Common myeloid progenitor, CD34-positive (primary cell): ENCODE measurements at regions not wholly inside any gene's neighbourhood (a gene's known extent, or its start where the extent isn't known, plus 50 kb on each side); places are given as distances from the start of the nearest gene placed in this dataset.

Experiments used
- CTCF ChIA-PET: fragments of 350-600 bp; sonication (Branson Sonifier 250); formaldehyde crosslinking; loops from one replicate; lab custom pipeline; 2021; ENCODE audit warnings: antibody characterized with exemption; lab: Charles Lee
- POLR2A ChIA-PET: fragments of 350-600 bp; sonication (Branson Sonifier 250); formaldehyde crosslinking; loops from one replicate; lab custom pipeline; 2021; ENCODE audit warnings: antibody characterized with exemption; lab: Charles Lee
- DNase-seq, 3 donors: peaks; one replicate each; pipeline versions ENCODE4 v3.0.0 to v3.0.0-alpha.2; 2013
- H3K27ac ChIP-seq, 2 experiments: 1 replicate in 1 of 2; 2 replicates in 1 of 2; pipeline ENCODE4 v1.7.0; 2013; ENCODE audit warnings: inconsistent platforms in 2 of 2, low read length in 2 of 2, mild to moderate bottlenecking in 2 of 2, low read depth in 1 of 2, moderate library complexity in 1 of 2; ENCODE audit not compliant: severe bottlenecking in 2 of 2, insufficient read depth in 1 of 2, poor library complexity in 1 of 2
- H3K27me3 ChIP-seq, 5 experiments: replicated peaks in 2 of 5; 1 replicate in 3 of 5; 2 replicates in 2 of 5; pipeline versions ENCODE4 v1.6.1 to v1.7.0; 2013; ENCODE audit warnings: low read length in 4 of 5, mild to moderate bottlenecking in 2 of 5, moderate library complexity in 2 of 5, inconsistent platforms in 1 of 5; ENCODE audit not compliant: insufficient read depth in 5 of 5, control insufficient read depth in 4 of 5
- H3K36me3 ChIP-seq, 4 experiments: 1 replicate in 2 of 4; 2 replicates in 2 of 4; pipeline versions ENCODE4 v1.6.1 to v1.7.0; 2013; ENCODE audit warnings: low read length in 3 of 4, control low read depth in 1 of 4, mild to moderate bottlenecking in 1 of 4; ENCODE audit not compliant: control insufficient read depth in 4 of 4, insufficient read depth in 4 of 4
- H3K4me1 ChIP-seq, 4 experiments: 1 replicate in 3 of 4; 2 replicates in 1 of 4; pipeline versions ENCODE4 v1.6.1 to v1.7.1; 2013; ENCODE audit warnings: low read length in 3 of 4, mild to moderate bottlenecking in 3 of 4, control low read depth in 1 of 4, inconsistent platforms in 1 of 4, moderate library complexity in 1 of 4; ENCODE audit not compliant: control insufficient read depth in 4 of 4, insufficient read depth in 4 of 4; ENCODE audit errors: control extremely low read depth in 1 of 4
- H3K4me3 ChIP-seq, 7 experiments: 1 replicate in 4 of 7; 2 replicates in 3 of 7; pipeline versions ENCODE4 v1.5.1 to v1.7.0; 2013; ENCODE audit warnings: mild to moderate bottlenecking in 7 of 7, low read length in 6 of 7, moderate library complexity in 6 of 7, inconsistent platforms in 2 of 7, low read depth in 2 of 7, control low read depth in 1 of 7; ENCODE audit not compliant: insufficient read depth in 4 of 7, control insufficient read depth in 1 of 7; ENCODE audit errors: extremely low read depth in 1 of 7
- H3K9me3 ChIP-seq, 5 experiments: 1 replicate in 4 of 5; 2 replicates in 1 of 5; pipeline versions ENCODE4 v1.6.1 to v1.7.1; 2013; ENCODE audit warnings: low read length in 4 of 5, mild to moderate bottlenecking in 2 of 5, inconsistent platforms in 1 of 5, low read depth in 1 of 5, moderate library complexity in 1 of 5; ENCODE audit not compliant: control insufficient read depth in 4 of 5, insufficient read depth in 2 of 5; ENCODE audit errors: control extremely low read depth in 1 of 5
- WGBS: methylation state at CpG from one replicate; pipeline ENCODE4 v1.1.5; 2013; ENCODE audit not compliant: insufficient coverage; 5-methylcytosine and 5-hydroxymethylcytosine counted together

GRCh38 chr1:221832617-221833016 is 90.7 kb upstream of the DUSP10 start:
- H3K4me1 ChIP-seq = peaks cover 0 to 23% (median 13%) of the 10 kb centered on the region in 4 experiments
- DNase-seq = no peak
- POLR2A ChIA-PET = no interaction called here
- no peaks in the 10 kb centered on the region for H3K36me3 ChIP-seq
- CTCF ChIA-PET = no interaction called here
- H3K27me3 ChIP-seq = no peaks in the 10 kb centered on the region
- no peak overlapping the region for H3K4me3 ChIP-seq
- H3K27ac ChIP-seq = no peak overlapping the region
- WGBS = no CpG with 5 or more reads among the region's 2 CpGs
- H3K9me3 ChIP-seq = no peaks in the 10 kb centered on the region

GRCh38 chr1:221832151-221832550 is 90.3 kb upstream of the DUSP10 start:
- ChIA-PET CTCF (no interaction called here), POLR2A (no interaction called here)
- Histone ChIP-seq H3K27ac (no peak overlapping the region), H3K36me3 (no peaks in the 10 kb centered on the region), H3K9me3 (no peaks in the 10 kb centered on the region), H3K4me3 (no peak overlapping the region), H3K27me3 (no peaks in the 10 kb centered on the region), H3K4me1 (peaks cover 0 to 20% (median 10%) of the 10 kb centered on the region in 4 experiments)
- WGBS = 80% methylated on average over 1 of the region's 1 CpG
- no peak for DNase-seq

- H3K9me3 ChIP-seq = no peaks in the 10 kb centered on the region
- no peaks in the 10 kb centered on the region for H3K27me3 ChIP-seq
- H3K27ac ChIP-seq = no peak overlapping the region
- CTCF ChIA-PET = interaction anchor here (0.6 to 1.3 kb wide), 6 partner anchors 12 to 142 kb away, joined by 3 to 4 read pairs (median 3); no protein-coding TSS in a partner anchor
- 82% methylated on average over 4 of the region's 5 CpGs for WGBS
- H3K4me3 ChIP-seq = no peak overlapping the region
- peak in 2 of 3 donors; percentile 34 to 47 for DNase-seq
- peaks cover 0 to 27% (median 8%) of the 10 kb centered on the region in 4 experiments for H3K4me1 ChIP-seq
- no peaks in the 10 kb centered on the region for H3K36me3 ChIP-seq
- POLR2A ChIA-PET = interaction anchor here (1.2 kb wide), 1 partner anchor 87 kb away, joined by 3 read pairs; the partner anchor contains the start of gene DUSP10
These were observed 87.6 kb upstream of the DUSP10 start for GRCh38 chr1:221829327-221830015.

GRCh38 chr1:221827307-221827642 is 85.4 kb upstream of the DUSP10 start:
- H3K4me3 ChIP-seq = no peak overlapping the region
- H3K27me3 ChIP-seq = no peaks in the 10 kb centered on the region
- POLR2A ChIA-PET = interaction anchor here (1.0 kb wide), 1 partner anchor 10 kb away, joined by 3 read pairs; no protein-coding TSS in a partner anchor
- H3K9me3 ChIP-seq = no peaks in the 10 kb centered on the region
- DNase-seq = no peak
- no peak overlapping the region for H3K27ac ChIP-seq
- no CpG with 5 or more reads among the region's 1 CpG for WGBS
- peaks cover 0 to 27% (median 8%) of the 10 kb centered on the region in 4 experiments for H3K4me1 ChIP-seq
- CTCF ChIA-PET = interaction anchor here (1.5 kb wide), 1 partner anchor 84 kb away, joined by 4 read pairs; no protein-coding TSS in a partner anchor
- H3K36me3 ChIP-seq = no peaks in the 10 kb centered on the region

DNA sequence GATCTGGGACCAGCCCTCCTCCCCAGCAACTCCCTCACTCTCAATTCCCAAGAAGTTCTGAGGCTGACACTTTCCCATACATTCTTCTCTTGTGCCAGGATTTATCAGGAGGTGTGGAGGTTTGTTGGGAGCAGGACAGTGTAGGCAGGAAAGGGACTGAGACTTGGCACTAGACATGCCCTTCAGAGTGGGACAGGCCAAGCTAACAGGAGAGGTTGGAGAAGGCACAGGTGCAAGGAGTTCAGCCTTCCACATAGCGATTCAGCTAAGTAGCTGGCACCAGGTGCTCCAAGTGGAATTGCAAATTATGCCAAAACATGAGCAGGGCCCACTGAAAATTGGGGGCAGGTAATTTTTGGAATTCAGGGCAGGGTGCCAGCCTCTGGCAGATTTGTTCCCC is 83.0 kb upstream of the DUSP10 start:
- ChIA-PET POLR2A (no interaction called here), CTCF (interaction anchor here (0.9 to 1.9 kb wide), 2 partner anchors 16 to 36 kb away, joined by 3 to 7 read pairs; no protein-coding TSS in a partner anchor)
- H3K4me3 ChIP-seq = no peak overlapping the region
- no peaks in the 10 kb centered on the region for H3K27me3 ChIP-seq
- H3K27ac ChIP-seq = no peak overlapping the region
- peaks cover 0 to 25% (median 7%) of the 10 kb centered on the region in 4 experiments for H3K4me1 ChIP-seq
- no peak for DNase-seq
- no peaks in the 10 kb centered on the region for H3K36me3 ChIP-seq
- H3K9me3 ChIP-seq = no peaks in the 10 kb centered on the region
- 100% methylated on average over 1 of the region's 1 CpG for WGBS

DNA sequence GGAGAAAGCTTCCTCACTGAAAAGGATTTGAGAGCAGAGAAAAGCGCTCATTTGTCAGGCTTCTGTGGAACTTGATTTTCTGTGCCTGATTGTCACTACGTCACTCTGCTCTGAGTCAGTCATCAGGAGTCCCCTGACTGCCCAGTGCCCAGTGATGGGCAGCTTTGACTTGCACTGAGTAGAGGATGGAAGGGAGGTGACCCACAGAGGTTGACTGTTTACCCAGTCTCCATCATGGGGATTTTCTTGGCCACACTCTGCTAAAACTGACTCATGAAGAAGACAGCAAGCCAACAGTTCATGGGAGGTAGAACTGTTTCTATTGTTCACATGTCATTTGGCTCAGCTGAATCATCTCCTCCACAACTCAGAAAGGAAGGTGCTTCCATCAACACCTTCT is 82.1 kb upstream of the DUSP10 start:
- no peak for DNase-seq
- Histone ChIP-seq H3K4me1 (peaks cover 0 to 16% (median 5%) of the 10 kb centered on the region in 4 experiments), H3K27me3 (no peaks in the 10 kb centered on the region), H3K4me3 (no peak overlapping the region), H3K27ac (no peak overlapping the region), H3K9me3 (no peaks in the 10 kb centered on the region), H3K36me3 (no peaks in the 10 kb centered on the region)
- ChIA-PET CTCF (interaction anchor here (1.9 kb wide), 1 partner anchor 15 kb away, joined by 7 read pairs; no protein-coding TSS in a partner anchor), POLR2A (no interaction called here)
- WGBS = 95% methylated on average over 2 of the region's 2 CpGs

DNA sequence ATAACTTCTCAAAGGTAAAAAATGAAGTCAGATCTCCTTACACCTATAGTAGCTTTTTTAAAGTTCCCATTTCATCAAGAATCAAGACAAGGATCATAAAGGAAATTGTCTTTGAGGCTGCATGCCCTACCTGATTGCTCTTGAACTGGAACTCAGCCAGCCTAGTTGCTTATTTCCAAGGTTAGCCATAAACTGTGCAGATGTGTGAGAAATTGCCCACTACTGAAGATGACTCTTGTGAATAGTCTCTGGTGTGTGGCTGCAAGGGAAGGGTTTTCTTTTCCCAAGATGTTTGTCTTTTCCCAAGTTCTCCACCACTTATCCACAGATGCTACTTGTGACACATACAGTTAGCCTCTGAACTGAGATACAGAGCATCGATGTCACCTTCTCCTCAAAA is 81.7 kb upstream of the DUSP10 start:
- 75% methylated on average over 1 of the region's 1 CpG for WGBS
- H3K36me3 ChIP-seq = no peaks in the 10 kb centered on the region
- H3K27me3 ChIP-seq = no peaks in the 10 kb centered on the region
- no peaks in the 10 kb centered on the region for H3K9me3 ChIP-seq
- POLR2A ChIA-PET = no interaction called here
- peaks cover 0 to 15% (median 5%) of the 10 kb centered on the region in 4 experiments for H3K4me1 ChIP-seq
- no peak overlapping the region for H3K27ac ChIP-seq
- DNase-seq = no peak
- H3K4me3 ChIP-seq = no peak overlapping the region
- CTCF ChIA-PET = interaction anchor here (1.9 kb wide), 1 partner anchor 14 kb away, joined by 7 read pairs; no protein-coding TSS in a partner anchor
